ENCODE measurements at regions not wholly inside any gene's neighbourhood (a gene's known extent, or its start where the extent isn't known, plus 50 kb on each side); places are given as distances from the start of the nearest gene placed in this dataset.
"Not testable (repeated sequence)": the region's sequence is repeated elsewhere in the genome, so short reads cannot be mapped to it uniquely, and the experiment has no call there.

- no peak for DNase-seq (ENCODE audit: low spot score)
- no peak overlapping the region for H3K18ac ChIP-seq (ENCODE audit: low read length)
- H3K27ac ChIP-seq (replicated peaks; ENCODE audit: low read length) = no peak overlapping the region
- no peak overlapping the region for H3K4me2 ChIP-seq (ENCODE audit: insufficient read depth, low read length, poor library complexity, severe bottlenecking)
- H3K9me3 ChIP-seq (replicated peaks in 1 of 2; ENCODE audit: control insufficient read depth in 2 of 2, insufficient read depth in 1 of 2, low read depth in 1 of 2, low read length in 2 of 2) = no peaks in the 10 kb centered on the region
- no peaks in the 10 kb centered on the region for H3K79me1 ChIP-seq (ENCODE audit: low read depth, low read length)
- no peak overlapping the region for H3K4me3 ChIP-seq (ENCODE audit: low read length in 2 of 2)
- H3K9ac ChIP-seq (ENCODE audit: low read depth, low read length, poor library complexity) = no peak overlapping the region
- H3K36me3 ChIP-seq (replicated peaks in 1 of 2; ENCODE audit: control insufficient read depth in 2 of 2, insufficient read depth in 2 of 2, low read length in 2 of 2) = no peaks in the 10 kb centered on the region
- H2BK15ac ChIP-seq (ENCODE audit: low read length) = no peak overlapping the region
- no peaks in the 10 kb centered on the region for H3K27me3 ChIP-seq (ENCODE audit: control insufficient read depth in 3 of 3, insufficient read depth in 3 of 3, low read depth in 1 of 3, low read length in 3 of 3)
- H3K14ac ChIP-seq (ENCODE audit: low read length) = no peak overlapping the region
- no peak overlapping the region for H4K91ac ChIP-seq (ENCODE audit: low read depth, low read length, poor library complexity)
- H3K4ac ChIP-seq (ENCODE audit: low read length) = no peak overlapping the region
- no peak overlapping the region for H2BK12ac ChIP-seq (ENCODE audit: low read length)
- no peaks in the 10 kb centered on the region for H3K4me1 ChIP-seq (ENCODE audit: control insufficient read depth in 2 of 2, insufficient read depth in 1 of 2, low read depth in 1 of 2, low read length in 2 of 2)
- H2BK5ac ChIP-seq (ENCODE audit: low read length) = no peak overlapping the region
- H4K8ac ChIP-seq (ENCODE audit: low read depth, low read length) = no peak overlapping the region
- no peak overlapping the region for H2AK5ac ChIP-seq (ENCODE audit: low read depth, low read length)
- no peak overlapping the region for H2BK120ac ChIP-seq (ENCODE audit: low read depth, low read length)
- H3K23ac ChIP-seq (ENCODE audit: low read depth, low read length, poor library complexity) = no peak overlapping the region
- no peak overlapping the region for H2AFZ ChIP-seq (ENCODE audit: low read length)
Measured at GRCh38 chr10:18949391-18949790, 99.2 kb upstream of the MALRD1 start.

- H3K79me1 ChIP-seq (ENCODE audit: low read depth, low read length); H3K4me1 ChIP-seq (ENCODE audit: control insufficient read depth in 2 of 2, insufficient read depth in 1 of 2, low read depth in 1 of 2, low read length in 2 of 2); DNase-seq (ENCODE audit: low spot score); H3K18ac ChIP-seq (ENCODE audit: low read length); H3K4ac ChIP-seq (ENCODE audit: low read length); H4K8ac ChIP-seq (ENCODE audit: low read depth, low read length); H3K23ac ChIP-seq (ENCODE audit: low read depth, low read length, poor library complexity); H3K9ac ChIP-seq (ENCODE audit: low read depth, low read length, poor library complexity); H3K9me3 ChIP-seq (replicated peaks in 1 of 2; ENCODE audit: control insufficient read depth in 2 of 2, insufficient read depth in 1 of 2, low read depth in 1 of 2, low read length in 2 of 2); H2BK12ac ChIP-seq (ENCODE audit: low read length); H3K36me3 ChIP-seq (replicated peaks in 1 of 2; ENCODE audit: control insufficient read depth in 2 of 2, insufficient read depth in 2 of 2, low read length in 2 of 2); H2BK15ac ChIP-seq (ENCODE audit: low read length); H2BK120ac ChIP-seq (ENCODE audit: low read depth, low read length); H3K27me3 ChIP-seq (ENCODE audit: control insufficient read depth in 3 of 3, insufficient read depth in 3 of 3, low read depth in 1 of 3, low read length in 3 of 3); H2AFZ ChIP-seq (ENCODE audit: low read length); H2BK5ac ChIP-seq (ENCODE audit: low read length); H3K4me3 ChIP-seq (ENCODE audit: low read length in 2 of 2); H3K27ac ChIP-seq (replicated peaks; ENCODE audit: low read length); H4K91ac ChIP-seq (ENCODE audit: low read depth, low read length, poor library complexity); H3K4me2 ChIP-seq (ENCODE audit: insufficient read depth, low read length, poor library complexity, severe bottlenecking); H2AK5ac ChIP-seq (ENCODE audit: low read depth, low read length): not testable (repeated sequence)
- no CpG with 5 or more reads among the region's 35 CpGs for WGBS, 2 donors (ENCODE audit: extremely low coverage in 2 of 2, insufficient read length in 2 of 2, insufficient replicate concordance in 1 of 2)
- peak overlapping the region; percentile 6 for H3K14ac ChIP-seq (ENCODE audit: low read length)
Measured at GRCh38 chr10:18951072-18951823, 97.4 kb upstream of the MALRD1 start.

GRCh38 chr10:18955061-18955460, 93.5 kb upstream of the MALRD1 start:
- Histone ChIP-seq H3K4ac (ENCODE audit: low read length) (no peak overlapping the region), H2BK15ac (ENCODE audit: low read length) (no peak overlapping the region), H3K14ac (ENCODE audit: low read length) (no peak overlapping the region), H3K27ac (replicated peaks; ENCODE audit: low read length) (no peak overlapping the region), H3K4me1 (ENCODE audit: control insufficient read depth in 2 of 2, insufficient read depth in 1 of 2, low read depth in 1 of 2, low read length in 2 of 2) (no peaks in the 10 kb centered on the region), H3K23ac (ENCODE audit: low read depth, low read length, poor library complexity) (no peak overlapping the region), H2BK12ac (ENCODE audit: low read length) (no peak overlapping the region), H3K36me3 (replicated peaks in 1 of 2; ENCODE audit: control insufficient read depth in 2 of 2, insufficient read depth in 2 of 2, low read length in 2 of 2) (no peaks in the 10 kb centered on the region), H3K27me3 (ENCODE audit: control insufficient read depth in 3 of 3, insufficient read depth in 3 of 3, low read depth in 1 of 3, low read length in 3 of 3) (no peaks in the 10 kb centered on the region), H3K4me2 (ENCODE audit: insufficient read depth, low read length, poor library complexity, severe bottlenecking) (no peak overlapping the region), H3K18ac (ENCODE audit: low read length) (no peak overlapping the region), H4K91ac (ENCODE audit: low read depth, low read length, poor library complexity) (no peak overlapping the region), H2AK5ac (ENCODE audit: low read depth, low read length) (no peak overlapping the region), H2BK5ac (ENCODE audit: low read length) (no peak overlapping the region), H3K9ac (ENCODE audit: low read depth, low read length, poor library complexity) (no peak overlapping the region), H2AFZ (ENCODE audit: low read length) (no peak overlapping the region), H2BK120ac (ENCODE audit: low read depth, low read length) (no peak overlapping the region), H3K4me3 (ENCODE audit: low read length in 2 of 2) (no peak overlapping the region), H3K79me1 (ENCODE audit: low read depth, low read length) (no peaks in the 10 kb centered on the region), H3K9me3 (replicated peaks in 1 of 2; ENCODE audit: control insufficient read depth in 2 of 2, insufficient read depth in 1 of 2, low read depth in 1 of 2, low read length in 2 of 2) (no peaks in the 10 kb centered on the region), H4K8ac (ENCODE audit: low read depth, low read length) (no peak overlapping the region)
- no peak for DNase-seq (ENCODE audit: low spot score)
- WGBS, 2 donors (ENCODE audit: extremely low coverage in 2 of 2, insufficient read length in 2 of 2, insufficient replicate concordance in 1 of 2) = no CpG with 5 or more reads among the region's 1 CpG

GRCh38 chr10:18959369-18959768, 89.2 kb upstream of the MALRD1 start:
- no peak overlapping the region for H2BK120ac ChIP-seq (ENCODE audit: low read depth, low read length)
- no peak for DNase-seq (ENCODE audit: low spot score)
- H3K27me3 ChIP-seq (ENCODE audit: control insufficient read depth in 3 of 3, insufficient read depth in 3 of 3, low read depth in 1 of 3, low read length in 3 of 3) = no peaks in the 10 kb centered on the region
- no peak overlapping the region for H3K27ac ChIP-seq (replicated peaks; ENCODE audit: low read length)
- H2AFZ ChIP-seq (ENCODE audit: low read length) = no peak overlapping the region
- H2BK5ac ChIP-seq (ENCODE audit: low read length) = no peak overlapping the region
- H3K4me3 ChIP-seq (ENCODE audit: low read length in 2 of 2) = no peak overlapping the region
- no CpG with 5 or more reads among the region's 10 CpGs for WGBS, 2 donors (ENCODE audit: extremely low coverage in 2 of 2, insufficient read length in 2 of 2, insufficient replicate concordance in 1 of 2)
- H3K79me1 ChIP-seq (ENCODE audit: low read depth, low read length) = no peaks in the 10 kb centered on the region
- H3K23ac ChIP-seq (ENCODE audit: low read depth, low read length, poor library complexity) = no peak overlapping the region
- H3K36me3 ChIP-seq (replicated peaks in 1 of 2; ENCODE audit: control insufficient read depth in 2 of 2, insufficient read depth in 2 of 2, low read length in 2 of 2) = no peaks in the 10 kb centered on the region
- H3K4ac ChIP-seq (ENCODE audit: low read length) = no peak overlapping the region
- H2AK5ac ChIP-seq (ENCODE audit: low read depth, low read length) = no peak overlapping the region
- H3K9ac ChIP-seq (ENCODE audit: low read depth, low read length, poor library complexity) = no peak overlapping the region
- no peak overlapping the region for H2BK15ac ChIP-seq (ENCODE audit: low read length)
- no peak overlapping the region for H4K91ac ChIP-seq (ENCODE audit: low read depth, low read length, poor library complexity)
- peak overlapping the region; percentile 27 for H3K14ac ChIP-seq (ENCODE audit: low read length)
- no peak overlapping the region for H3K18ac ChIP-seq (ENCODE audit: low read length)
- H4K8ac ChIP-seq (ENCODE audit: low read depth, low read length) = no peak overlapping the region
- no peaks in the 10 kb centered on the region for H3K9me3 ChIP-seq (replicated peaks in 1 of 2; ENCODE audit: control insufficient read depth in 2 of 2, insufficient read depth in 1 of 2, low read depth in 1 of 2, low read length in 2 of 2)
- H3K4me2 ChIP-seq (ENCODE audit: insufficient read depth, low read length, poor library complexity, severe bottlenecking) = no peak overlapping the region
- no peak overlapping the region for H2BK12ac ChIP-seq (ENCODE audit: low read length)
- H3K4me1 ChIP-seq (ENCODE audit: control insufficient read depth in 2 of 2, insufficient read depth in 1 of 2, low read depth in 1 of 2, low read length in 2 of 2) = no peaks in the 10 kb centered on the region

Measured in neuronal stem cell (in vitro differentiated cells).